HAP-1 (cell line): ENCODE measurements at regions not wholly inside any gene's neighbourhood (a gene's known extent, or its start where the extent isn't known, plus 50 kb on each side); places are given as distances from the start of the nearest gene placed in this dataset.
A peak's percentile ranks its signal among the peaks of the same experiment; 100 is the strongest.
"Not testable (repeated sequence)": the region's sequence is repeated elsewhere in the genome, so short reads cannot be mapped to it uniquely, and the experiment has no call there.

Experiments
- DNase-seq, 2 experiments: peaks; one replicate each; pipeline ENCODE4 v3.0.0-alpha.2; 2016 to 2020; ENCODE audit warnings: low spot score in 2 of 2
- H3K27me3 ChIP-seq: fragments of 250-450 bp; sonication (Bioruptor Pico); 2 replicates; pipeline ENCODE4 v1.5.1; 2020; ENCODE audit warnings: low read depth, mild to moderate bottlenecking, moderate library complexity
- H3K36me3 ChIP-seq: fragments of 250-450 bp; sonication (Bioruptor Pico); replicated peaks from 2 replicates; pipeline ENCODE4 v1.5.1; 2020; ENCODE audit warnings: mild to moderate bottlenecking
- H3K4me1 ChIP-seq: fragments of 250-450 bp; sonication (Bioruptor Pico); 2 replicates; pipeline ENCODE4 v1.5.1; 2020; ENCODE audit warnings: mild to moderate bottlenecking
- H3K4me3 ChIP-seq: fragments of 250-450 bp; sonication (Bioruptor Pico); 2 replicates; pipeline ENCODE4 v1.5.1; 2020; ENCODE audit warnings: mild to moderate bottlenecking, moderate library complexity
- H3K9me3 ChIP-seq: fragments of 250-450 bp; sonication (Bioruptor Pico); 2 replicates; pipeline ENCODE4 v1.5.1; 2020; ENCODE audit warnings: mild to moderate bottlenecking, moderate library complexity
- in situ Hi-C: fragments of 300-500 bp; cut with MboI; formaldehyde crosslinking; loops from 3 replicates; pipeline ENCODE4 v1.14.3; 2020; ENCODE audit warnings: low sequenced_read_pairs, inconsistent platforms, mixed read lengths

GRCh38 chr15:93358166-93359059 lies 269.4 kb upstream of the RGMA start:
- H3K4me1 ChIP-seq = no peaks in the 10 kb centered on the region
- no peak for DNase-seq
- no peaks in the 10 kb centered on the region for H3K27me3 ChIP-seq
- in situ Hi-C loops = no loop called here
- no peaks in the 10 kb centered on the region for H3K9me3 ChIP-seq
- no peaks in the 10 kb centered on the region for H3K36me3 ChIP-seq
- no peak overlapping the region for H3K4me3 ChIP-seq

GRCh38 chr15:93348711-93349545 lies 259.9 kb upstream of the RGMA start:
- Histone ChIP-seq H3K36me3 (no peaks in the 10 kb centered on the region), H3K4me1 (no peaks in the 10 kb centered on the region), H3K4me3 (no peak overlapping the region), H3K27me3 (no peaks in the 10 kb centered on the region), H3K9me3 (no peaks in the 10 kb centered on the region)
- in situ Hi-C loops = no loop called here
- no peak for DNase-seq

DNA sequence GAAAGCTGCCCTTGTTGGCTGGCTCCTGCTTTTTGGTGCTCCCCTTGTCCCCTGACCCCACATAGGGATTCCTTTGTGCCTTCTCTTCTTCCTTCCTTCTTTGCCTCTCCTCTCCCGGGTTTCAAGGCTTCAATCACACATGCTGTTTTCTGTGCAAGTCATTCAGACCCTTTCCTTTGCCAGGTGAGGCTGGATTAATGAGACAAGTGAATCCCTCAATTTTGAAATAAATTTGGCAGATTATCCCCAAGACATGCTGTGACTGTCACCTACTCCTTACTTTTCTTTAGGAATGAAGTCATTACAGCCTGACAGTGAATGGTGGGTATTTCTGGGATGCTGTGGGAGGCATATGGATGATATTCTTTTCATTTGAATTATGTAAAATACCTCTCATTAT lies 259.0 kb upstream of the RGMA start:
- H3K9me3 ChIP-seq = no peaks in the 10 kb centered on the region
- H3K27me3 ChIP-seq = no peaks in the 10 kb centered on the region
- H3K4me3 ChIP-seq = no peak overlapping the region
- no peaks in the 10 kb centered on the region for H3K36me3 ChIP-seq
- no peak for DNase-seq
- in situ Hi-C loops = no loop called here
- H3K4me1 ChIP-seq = no peaks in the 10 kb centered on the region

GRCh38 chr15:93345981-93346380 lies 257.0 kb upstream of the RGMA start:
- in situ Hi-C loops = no loop called here
- Histone ChIP-seq H3K4me1 (no peaks in the 10 kb centered on the region), H3K9me3 (no peaks in the 10 kb centered on the region), H3K36me3 (no peaks in the 10 kb centered on the region), H3K4me3 (no peak overlapping the region), H3K27me3 (no peaks in the 10 kb centered on the region)
- DNase-seq = no peak

DNA sequence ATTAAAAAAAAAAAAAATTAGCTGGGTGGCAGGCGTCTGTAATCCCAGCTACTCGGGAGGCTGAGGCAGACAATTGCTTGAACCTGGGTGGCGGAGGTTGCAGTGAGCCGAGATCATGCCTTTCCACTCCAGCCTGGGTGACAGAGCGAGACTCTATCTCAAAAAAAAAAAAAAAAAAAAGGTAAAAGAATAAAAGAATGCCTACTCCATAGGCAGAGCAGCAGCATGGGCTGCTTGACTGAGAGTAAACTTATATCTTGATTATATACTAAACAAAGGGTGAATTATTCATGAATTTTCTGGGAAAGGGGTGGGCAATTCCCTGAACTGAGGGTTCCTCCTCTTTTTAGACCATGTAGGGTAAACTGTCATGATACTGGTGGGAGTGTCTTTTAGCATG lies 254.4 kb upstream of the RGMA start:
- H3K9me3 ChIP-seq, H3K36me3 ChIP-seq, H3K4me1 ChIP-seq, H3K27me3 ChIP-seq, DNase-seq, H3K4me3 ChIP-seq, in situ Hi-C loops: not testable (repeated sequence)

DNA sequence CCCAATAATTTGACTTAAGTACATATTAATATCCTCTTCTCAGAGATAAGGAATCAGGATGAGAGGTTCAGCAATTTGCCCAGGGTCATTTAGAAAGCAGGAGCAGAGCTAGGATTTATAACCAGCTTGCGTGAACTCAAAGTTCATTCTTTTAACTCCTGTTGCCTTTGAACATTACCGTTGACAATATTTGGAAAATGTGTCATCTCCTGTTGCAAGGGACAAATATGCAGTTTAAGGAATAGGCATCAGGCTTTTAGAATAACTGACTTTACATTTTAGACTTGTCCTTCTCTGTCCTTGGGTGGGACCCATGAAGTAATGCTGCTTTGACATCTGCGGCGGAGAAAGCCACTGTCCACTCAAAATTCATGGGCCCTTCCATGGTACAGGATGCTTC lies 252.2 kb upstream of the RGMA start:
- DNase-seq = no peak
- no peaks in the 10 kb centered on the region for H3K36me3 ChIP-seq
- in situ Hi-C loops = no loop called here
- no peaks in the 10 kb centered on the region for H3K9me3 ChIP-seq
- H3K4me3 ChIP-seq = no peak overlapping the region
- H3K4me1 ChIP-seq = no peaks in the 10 kb centered on the region
- H3K27me3 ChIP-seq = no peaks in the 10 kb centered on the region

DNA sequence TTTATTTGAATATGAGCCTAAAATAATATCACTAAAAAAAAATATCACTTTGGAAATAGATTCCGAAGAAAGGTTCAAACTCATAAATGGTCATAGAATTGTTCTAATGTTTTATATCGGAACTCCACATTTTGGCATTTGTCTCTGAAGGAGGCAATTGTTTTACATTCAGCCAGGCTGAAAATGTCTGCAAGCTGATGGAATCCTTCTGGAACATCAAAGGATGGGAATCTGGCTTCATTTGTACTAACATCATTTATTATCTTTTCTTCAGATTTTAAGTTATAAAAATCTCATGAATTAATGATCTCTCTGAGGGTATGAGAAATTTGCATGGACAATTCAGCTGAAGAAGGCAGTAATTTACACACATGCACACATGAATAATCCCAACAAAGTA lies 251.4 kb upstream of the RGMA start:
- Histone ChIP-seq H3K4me1 (no peaks in the 10 kb centered on the region), H3K9me3 (no peaks in the 10 kb centered on the region), H3K36me3 (no peaks in the 10 kb centered on the region), H3K4me3 (no peak overlapping the region), H3K27me3 (no peaks in the 10 kb centered on the region)
- no peak for DNase-seq
- in situ Hi-C loops = no loop called here

- H3K36me3 ChIP-seq = no peaks in the 10 kb centered on the region
- no peaks in the 10 kb centered on the region; the same call in 1 of the 2 replicates for H3K27me3 ChIP-seq
- no peaks in the 10 kb centered on the region for H3K4me1 ChIP-seq
- H3K9me3 ChIP-seq = no peaks in the 10 kb centered on the region
- H3K4me3 ChIP-seq = no peak overlapping the region
- in situ Hi-C loops = no loop called here
- DNase-seq = peak in 1 of 2 experiments; percentile 28
Observed at GRCh38 chr15:93333796-93334195, 244.8 kb upstream of the RGMA start.

- in situ Hi-C loops = not testable (repeated sequence)
Observed at GRCh38 chr15:93333126-93333525, 244.1 kb upstream of the RGMA start.

GRCh38 chr15:93332168-93332553 lies 243.2 kb upstream of the RGMA start:
- no peak for DNase-seq
- no peak overlapping the region for H3K4me3 ChIP-seq
- in situ Hi-C loops = no loop called here

More at GRCh38 chr15:93333126-93333525, 244.1 kb upstream of the RGMA start:
- not testable (repeated sequence) for H3K27me3 ChIP-seq, H3K4me3 ChIP-seq, DNase-seq, H3K4me1 ChIP-seq, H3K9me3 ChIP-seq, H3K36me3 ChIP-seq

GRCh38 chr15:93331545-93332167 lies 242.6 kb upstream of the RGMA start:
- no peak for DNase-seq
- no peak overlapping the region for H3K4me3 ChIP-seq
- in situ Hi-C loops = no loop called here

More at GRCh38 chr15:93332168-93332553, 243.2 kb upstream of the RGMA start:
- Histone ChIP-seq H3K27me3 (no peaks in the 10 kb centered on the region; the same call in 1 of the 2 replicates), H3K9me3 (no peaks in the 10 kb centered on the region), H3K4me1 (no peaks in the 10 kb centered on the region), H3K36me3 (no peaks in the 10 kb centered on the region)

GRCh38 chr15:93330912-93331544 lies 242.0 kb upstream of the RGMA start:
- Histone ChIP-seq H3K4me1 (no peaks in the 10 kb centered on the region), H3K9me3 (no peaks in the 10 kb centered on the region), H3K4me3 (no peak overlapping the region), H3K36me3 (no peaks in the 10 kb centered on the region), H3K27me3 (no peaks in the 10 kb centered on the region; the same call in 1 of the 2 replicates)
- no peak for DNase-seq
- in situ Hi-C loops = no loop called here

More at GRCh38 chr15:93331545-93332167, 242.6 kb upstream of the RGMA start:
- Histone ChIP-seq H3K27me3 (no peaks in the 10 kb centered on the region; the same call in 1 of the 2 replicates), H3K36me3 (no peaks in the 10 kb centered on the region), H3K4me1 (no peaks in the 10 kb centered on the region), H3K9me3 (no peaks in the 10 kb centered on the region)

GRCh38 chr15:93327364-93327763 lies 238.4 kb upstream of the RGMA start:
- H3K4me3 ChIP-seq = no peak overlapping the region
- no peaks in the 10 kb centered on the region for H3K36me3 ChIP-seq
- no peaks in the 10 kb centered on the region for H3K9me3 ChIP-seq
- H3K27me3 ChIP-seq = no peaks in the 10 kb centered on the region; the same call in 1 of the 2 replicates
- in situ Hi-C loops = no loop called here
- H3K4me1 ChIP-seq = no peaks in the 10 kb centered on the region
- DNase-seq = no peak
